Lower lobe of right lung (tissue), 2 donors: ENCODE measurements at regions not wholly inside any gene's neighbourhood (a gene's known extent, or its start where the extent isn't known, plus 50 kb on each side); places are given as distances from the start of the nearest gene placed in this dataset. TPM values are rescaled to one million over a fixed set of nuclear protein-coding genes. Genes with fewer than 3 reads are reported as not detected.
A peak's percentile ranks its signal among the peaks of the same experiment; 100 is the strongest.
"Not testable (repeated sequence)": the region's sequence is repeated elsewhere in the genome, so short reads cannot be mapped to it uniquely, and the experiment has no call there.

Experiments
- ATAC-seq, 2 donors: fragments of 200-7000 bp; cut with Tn5 transposase; one replicate each; pipeline ENCODE4 v1.9.1; 2020 to 2022; ENCODE audit warnings: mild to moderate bottlenecking in 2 of 2, moderate library complexity in 2 of 2
- DNase-seq: peaks from one replicate; pipeline ENCODE4 v3.0.0-alpha.2; 2020
- H3K27ac ChIP-seq: fragments of 200-600 bp; one replicate; pipeline ENCODE4 v1.8.0; 2022
- H3K27me3 ChIP-seq: fragments of 200-600 bp; one replicate; pipeline ENCODE4 v1.8.0; 2022; ENCODE audit warnings: low read depth
- H3K36me3 ChIP-seq: fragments of 200-600 bp; one replicate; pipeline ENCODE4 v1.8.0; 2022; ENCODE audit warnings: mild to moderate bottlenecking
- H3K4me1 ChIP-seq: fragments of 200-600 bp; one replicate; pipeline ENCODE4 v1.8.0; 2022
- H3K4me3 ChIP-seq: fragments of 200-600 bp; one replicate; pipeline ENCODE4 v1.8.0; 2022; ENCODE audit warnings: mild to moderate bottlenecking
- H3K9me3 ChIP-seq: fragments of 200-600 bp; one replicate; pipeline ENCODE4 v1.8.0; 2022
- intact Hi-C: fragments of 100-400 bp; cut with DNase I; formaldehyde crosslinking; loops from one replicate; pipeline ENCODE4 v1.11.0; 2022
- microRNA-seq: library from miRNA; unstranded; fragments of <30 nt; microRNA quantifications from one replicate; pipeline ENCODE4 v1.2.0, GENCODE V29; 2020; ENCODE audit warnings: borderline number of aligned reads
- donor health status: DM: no; HTN: yes; CAD: no; lungs with severe emphysema.

DNA sequence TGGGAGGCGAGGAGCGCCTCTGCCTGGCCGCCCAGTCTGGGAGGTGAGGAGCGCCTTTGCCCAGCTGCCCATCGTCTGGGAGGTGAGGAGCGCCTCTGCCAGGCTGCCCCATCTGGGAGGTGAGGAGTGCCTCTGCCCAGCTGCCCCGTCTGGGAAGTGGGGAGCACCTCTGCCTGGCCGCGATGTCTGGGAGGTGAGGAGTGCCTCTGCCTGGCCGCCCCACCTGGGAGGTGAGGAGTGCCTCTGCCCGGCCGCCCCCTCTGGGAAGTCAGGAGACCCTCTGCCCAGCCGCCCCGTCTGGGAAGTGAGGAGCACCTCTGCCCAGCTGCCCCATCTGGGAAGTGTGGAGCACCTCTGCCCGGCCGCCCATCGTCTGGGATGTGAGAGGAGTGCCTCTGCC lies 229.0 kb upstream of the POTED start:
- H3K4me3 ChIP-seq, ATAC-seq, H3K4me1 ChIP-seq, DNase-seq, H3K27ac ChIP-seq, intact Hi-C loops, H3K27me3 ChIP-seq, H3K36me3 ChIP-seq, H3K9me3 ChIP-seq: not testable (repeated sequence)

DNA sequence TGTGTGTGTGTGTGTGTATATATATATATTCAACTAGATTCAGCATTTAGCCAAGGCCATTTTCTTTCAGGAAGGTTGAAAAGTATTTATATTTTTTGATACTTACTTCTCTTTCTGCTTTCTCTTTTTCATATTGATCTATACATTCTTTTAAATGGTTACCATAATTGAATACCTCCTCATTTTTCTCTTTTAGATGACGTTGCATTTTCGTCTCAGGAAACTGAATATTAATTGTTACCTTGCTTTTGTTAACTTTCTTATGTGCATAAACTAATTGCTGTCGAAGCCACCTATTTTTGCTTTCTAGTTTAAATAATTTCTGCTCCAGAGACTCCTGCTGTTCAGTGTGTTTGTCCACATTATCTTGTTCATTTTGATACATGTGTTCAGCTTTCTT lies 225.4 kb upstream of the POTED start:
- DNase-seq, intact Hi-C loops, ATAC-seq: not testable (repeated sequence)

GRCh38 chr21:13409184-13409583 lies 200.4 kb upstream of the POTED start:
- ATAC-seq, intact Hi-C loops: not testable (repeated sequence)

More for the DNA sequence above, 225.4 kb upstream of the POTED start:
- not testable (repeated sequence) for H3K36me3 ChIP-seq, H3K4me3 ChIP-seq, H3K27me3 ChIP-seq, H3K27ac ChIP-seq, H3K9me3 ChIP-seq, H3K4me1 ChIP-seq

DNA sequence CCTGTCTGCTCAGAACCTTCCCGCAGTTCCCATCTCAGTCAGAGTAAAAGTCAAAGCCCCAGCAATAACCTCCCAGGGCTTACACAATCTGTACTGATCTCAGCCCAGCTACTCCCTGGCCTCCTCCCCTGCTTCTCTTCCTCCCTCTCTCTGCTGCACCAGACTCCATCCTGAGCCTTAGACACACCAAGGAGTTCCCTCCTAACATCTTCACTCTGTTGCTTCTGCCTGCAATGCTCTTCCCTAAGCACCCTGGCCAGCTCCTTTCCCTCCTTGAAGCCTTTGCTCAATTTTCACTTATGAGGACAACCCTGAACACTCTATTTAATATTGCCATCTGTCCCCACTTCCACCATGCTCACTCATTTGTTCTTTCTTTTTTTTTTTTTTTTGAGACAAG lies 173.7 kb upstream of the POTED start:
- H3K4me1 ChIP-seq, intact Hi-C loops, H3K27me3 ChIP-seq, H3K9me3 ChIP-seq, H3K4me3 ChIP-seq, H3K27ac ChIP-seq, H3K36me3 ChIP-seq, DNase-seq, ATAC-seq: not testable (repeated sequence)

More at GRCh38 chr21:13409184-13409583, 200.4 kb upstream of the POTED start:
- not testable (repeated sequence) for H3K9me3 ChIP-seq, H3K4me1 ChIP-seq, H3K4me3 ChIP-seq, H3K27me3 ChIP-seq, H3K36me3 ChIP-seq, DNase-seq, H3K27ac ChIP-seq

GRCh38 chr21:13447767-13448166 lies 161.8 kb upstream of the POTED start:
- DNase-seq, intact Hi-C loops, H3K36me3 ChIP-seq, H3K4me3 ChIP-seq, H3K9me3 ChIP-seq, H3K4me1 ChIP-seq, ATAC-seq, H3K27me3 ChIP-seq, H3K27ac ChIP-seq: not testable (repeated sequence)

GRCh38 chr21:13463562-13463961 lies 146.0 kb upstream of the POTED start:
- H3K9me3 ChIP-seq, H3K4me3 ChIP-seq, H3K27ac ChIP-seq, H3K36me3 ChIP-seq, DNase-seq, intact Hi-C loops, H3K27me3 ChIP-seq, H3K4me1 ChIP-seq: not testable (repeated sequence)
- peak in 1 of 2 donors; percentile 32 for ATAC-seq

Small RNA genes in the stretch of these regions (microRNA-seq; reads per million reads assigned to microRNA genes)
- gene MIR3156-3 = not detected
